GM18868 (cell line): ENCODE measurements at regions not wholly inside any gene's neighbourhood (a gene's known extent, or its start where the extent isn't known, plus 50 kb on each side); places are given as distances from the start of the nearest gene placed in this dataset.
A peak's percentile ranks its signal among the peaks of the same experiment; 100 is the strongest.

Source experiments
- ATAC-seq: cut with Tn5 transposase; IDR thresholded peaks from one replicate; pipeline ENCODE4 v1.9.1; 2021; ENCODE audit warnings: mild to moderate bottlenecking, moderate library complexity; ENCODE audit not compliant: unreplicated experiment

GRCh38 chr9:129390541-129390940 is 212.5 kb upstream of the IER5L start:
- no peak for ATAC-seq

- ATAC-seq: no peak
Measured at GRCh38 chr9:129387822-129388221, 209.8 kb upstream of the IER5L start.

GRCh38 chr9:129386812-129387177 is 208.7 kb upstream of the IER5L start:
- no peak for ATAC-seq

- ATAC-seq: no peak
Measured at GRCh38 chr9:129385211-129385934, 207.3 kb upstream of the IER5L start.

- no peak for ATAC-seq
Measured at GRCh38 chr9:129384491-129385210, 206.6 kb upstream of the IER5L start.

- ATAC-seq: peak; percentile 87
Measured at GRCh38 chr9:129383561-129384490, 205.8 kb upstream of the IER5L start.

- ATAC-seq: peak; percentile 7
Measured at GRCh38 chr9:129383019-129383560, 205.0 kb upstream of the IER5L start.

GRCh38 chr9:129382281-129383018 is 204.4 kb upstream of the IER5L start:
- no peak for ATAC-seq

- no peak for ATAC-seq
Measured at GRCh38 chr9:129381481-129381957, 203.5 kb upstream of the IER5L start.

GRCh38 chr9:129380961-129381401 is 202.9 kb upstream of the IER5L start:
- ATAC-seq: no peak

- no peak for ATAC-seq
Measured at GRCh38 chr9:129379886-129380285, 201.8 kb upstream of the IER5L start.

GRCh38 chr9:129379181-129379836 is 201.2 kb upstream of the IER5L start:
- no peak for ATAC-seq

- no peak for ATAC-seq
Measured at GRCh38 chr9:129377931-129378661, 200.0 kb upstream of the IER5L start.

- ATAC-seq: no peak
Measured at GRCh38 chr9:129377181-129377580, 199.1 kb upstream of the IER5L start.

GRCh38 chr9:129375845-129376244 is 197.8 kb upstream of the IER5L start:
- ATAC-seq: no peak

GRCh38 chr9:129374651-129375050 is 196.6 kb upstream of the IER5L start:
- ATAC-seq: no peak

- no peak for ATAC-seq
Measured at GRCh38 chr9:129374231-129374630, 196.2 kb upstream of the IER5L start.

GRCh38 chr9:129373361-129373760 is 195.3 kb upstream of the IER5L start:
- no peak for ATAC-seq

- ATAC-seq: no peak
Measured at GRCh38 chr9:129370770-129371169, 192.7 kb upstream of the IER5L start.
